ENCODE measurements at regions not wholly inside any gene's neighbourhood (a gene's known extent, or its start where the extent isn't known, plus 50 kb on each side); places are given as distances from the start of the nearest gene placed in this dataset.

DNA sequence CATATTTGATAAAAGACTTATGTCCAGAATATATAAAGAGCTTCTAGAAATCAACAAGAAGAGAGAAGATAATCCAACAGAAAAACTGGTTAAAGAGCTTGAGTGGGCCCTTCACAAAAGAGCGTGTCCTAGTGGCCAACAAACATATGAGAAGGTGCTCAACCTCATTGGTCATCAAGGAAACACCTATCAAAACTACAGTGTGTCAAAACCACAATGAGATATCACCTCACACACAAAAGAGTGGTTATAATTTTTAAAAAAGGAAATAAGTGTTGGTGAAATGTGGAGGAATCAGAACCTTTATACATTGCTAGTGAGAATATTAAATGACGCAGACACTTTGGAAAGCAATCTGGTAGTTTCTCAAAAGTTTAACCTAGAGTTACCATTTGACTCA is 68.4 kb upstream of the KLF13 start:
- Histone ChIP-seq H3K4me1 (peaks cover 15% of the 10 kb centered on the region), H3K27ac (no peak overlapping the region), H3K36me3 (no peaks in the 10 kb centered on the region), H3K9me3 (no peaks in the 10 kb centered on the region), H3K4me3 (no peak overlapping the region), H3K27me3 (ENCODE audit: low read depth) (no peaks in the 10 kb centered on the region)
- intact Hi-C loops (cut with DNase I) = no loop called here
- no peak for DNase-seq
- ATAC-seq = no peak
- TF ChIP-seq, protein P1, sequence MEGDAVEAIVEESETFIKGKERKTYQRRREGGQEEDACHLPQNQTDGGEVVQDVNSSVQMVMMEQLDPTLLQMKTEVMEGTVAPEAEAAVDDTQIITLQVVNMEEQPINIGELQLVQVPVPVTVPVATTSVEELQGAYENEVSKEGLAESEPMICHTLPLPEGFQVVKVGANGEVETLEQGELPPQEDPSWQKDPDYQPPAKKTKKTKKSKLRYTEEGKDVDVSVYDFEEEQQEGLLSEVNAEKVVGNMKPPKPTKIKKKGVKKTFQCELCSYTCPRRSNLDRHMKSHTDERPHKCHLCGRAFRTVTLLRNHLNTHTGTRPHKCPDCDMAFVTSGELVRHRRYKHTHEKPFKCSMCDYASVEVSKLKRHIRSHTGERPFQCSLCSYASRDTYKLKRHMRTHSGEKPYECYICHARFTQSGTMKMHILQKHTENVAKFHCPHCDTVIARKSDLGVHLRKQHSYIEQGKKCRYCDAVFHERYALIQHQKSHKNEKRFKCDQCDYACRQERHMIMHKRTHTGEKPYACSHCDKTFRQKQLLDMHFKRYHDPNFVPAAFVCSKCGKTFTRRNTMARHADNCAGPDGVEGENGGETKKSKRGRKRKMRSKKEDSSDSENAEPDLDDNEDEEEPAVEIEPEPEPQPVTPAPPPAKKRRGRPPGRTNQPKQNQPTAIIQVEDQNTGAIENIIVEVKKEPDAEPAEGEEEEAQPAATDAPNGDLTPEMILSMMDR (IDR thresholded peaks at IDR 0.05) = no peak

DNA sequence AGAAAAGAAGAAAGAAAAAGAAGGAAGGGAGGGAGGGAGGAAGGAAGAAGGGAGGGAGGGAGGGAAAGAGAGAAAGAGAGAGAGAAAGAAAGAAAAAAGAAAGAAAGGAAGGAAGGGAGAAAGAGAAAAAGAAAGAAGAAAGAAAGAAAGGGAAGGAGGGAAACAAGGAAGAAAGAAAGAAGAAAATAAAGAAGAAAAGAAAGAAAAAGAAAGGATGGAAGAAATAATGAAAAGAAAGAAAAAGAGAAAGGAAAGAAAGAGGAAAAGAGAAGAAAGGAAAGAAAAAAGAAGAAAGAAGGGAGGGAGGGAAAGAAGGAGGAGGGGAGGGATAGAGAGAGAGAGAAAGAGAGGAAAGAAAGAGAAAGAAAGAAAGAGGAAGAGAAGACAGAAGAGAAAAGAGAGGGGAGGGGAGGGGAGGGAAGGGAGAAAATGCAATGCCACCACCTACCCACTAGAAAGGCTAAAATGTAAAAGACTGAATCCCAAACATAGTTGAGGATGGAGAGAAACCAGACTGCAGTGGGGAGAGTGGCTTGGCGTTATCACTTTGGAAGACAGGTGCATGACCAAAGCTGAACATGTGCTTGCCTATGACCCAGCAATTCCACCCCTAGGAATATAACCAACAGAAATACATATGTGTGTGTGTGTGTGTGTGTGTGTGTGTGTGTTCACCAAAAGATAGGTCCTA is 66.9 kb upstream of the KLF13 start:
- Histone ChIP-seq H3K36me3 (no peaks in the 10 kb centered on the region), H3K27ac (no peak overlapping the region), H3K4me3 (no peak overlapping the region), H3K9me3 (no peaks in the 10 kb centered on the region), H3K4me1 (peaks cover 28% of the 10 kb centered on the region), H3K27me3 (ENCODE audit: low read depth) (no peaks in the 10 kb centered on the region)
- TF ChIP-seq, protein P1 (IDR thresholded peaks at IDR 0.05) = no peak
- intact Hi-C loops (cut with DNase I) = no loop called here
- DNase-seq = no peak
- ATAC-seq = no peak

DNA sequence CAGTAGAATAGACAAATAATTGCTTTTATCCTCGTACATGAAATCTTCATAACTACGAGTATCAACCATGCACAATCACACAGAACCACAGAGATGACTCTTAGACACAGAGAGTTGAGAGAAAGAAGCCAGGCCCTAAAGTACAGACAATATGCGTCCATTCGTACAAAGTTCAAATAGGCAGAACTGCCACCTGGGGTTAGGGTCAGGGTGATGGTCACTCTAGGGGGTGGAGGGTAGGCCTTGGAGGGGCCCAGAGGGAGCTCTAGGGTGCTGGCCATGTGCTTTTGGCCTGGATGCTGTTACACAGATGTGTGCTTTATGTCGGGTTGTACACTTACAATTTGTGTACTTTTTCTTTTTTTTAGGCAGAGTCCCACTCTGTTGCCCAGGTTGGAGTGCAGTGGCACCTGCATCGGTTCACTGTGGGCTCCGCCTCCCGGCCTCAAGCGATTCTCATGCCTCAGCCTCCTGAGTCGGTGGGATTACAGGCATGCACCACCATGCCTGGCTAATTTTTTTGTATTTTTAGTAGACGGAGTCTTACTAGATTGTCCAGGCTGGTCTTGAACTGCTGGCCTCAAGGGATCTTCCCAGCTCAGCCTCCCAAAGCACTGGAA is 65.9 kb upstream of the KLF13 start:
- H3K36me3 ChIP-seq = no peaks in the 10 kb centered on the region
- H3K4me3 ChIP-seq = no peak overlapping the region

DNA sequence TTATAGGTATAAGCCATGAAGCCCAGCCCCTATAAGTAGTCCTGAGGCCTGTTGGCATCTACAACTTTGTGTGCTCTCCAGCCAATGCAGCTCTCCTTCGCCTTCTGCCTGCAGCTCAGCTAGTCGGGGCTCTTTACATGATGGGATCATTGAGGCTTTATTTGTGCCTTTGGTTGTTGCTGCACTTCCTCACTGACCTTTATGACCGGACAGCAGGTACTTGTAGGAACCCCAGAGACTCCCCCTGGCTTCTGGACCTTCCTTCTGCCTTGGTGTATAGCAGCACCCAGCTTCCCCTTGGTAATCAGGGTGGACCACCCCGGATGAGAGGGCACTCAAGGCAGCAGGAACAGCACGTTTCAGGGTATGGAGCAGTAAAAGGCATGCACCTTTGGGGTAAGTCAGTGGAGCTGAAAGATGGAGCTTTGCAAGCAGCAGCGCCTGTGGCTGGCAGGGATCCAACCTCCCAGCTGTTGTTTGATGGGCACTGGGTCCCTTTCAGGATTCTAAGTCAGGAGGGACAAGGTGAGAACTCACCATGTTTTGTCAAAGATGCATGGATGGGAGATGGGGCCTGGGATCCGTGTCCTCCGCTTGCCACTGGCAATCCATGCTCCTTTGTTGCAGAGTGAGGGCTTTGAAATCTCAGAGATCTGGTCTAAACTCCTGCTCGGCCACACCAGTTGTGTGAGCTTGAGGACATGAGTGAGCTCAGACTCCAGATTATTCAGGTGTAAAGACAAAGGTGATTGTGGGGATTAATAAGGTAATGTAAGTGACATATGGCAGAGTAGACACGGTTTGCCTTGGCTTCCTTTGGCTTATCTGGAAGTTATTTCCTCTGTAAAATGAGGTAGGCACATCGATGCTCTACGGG is 65.1 kb upstream of the KLF13 start:
- no peak for ATAC-seq
- H3K4me1 ChIP-seq = peaks cover 30% of the 10 kb centered on the region
- no peaks in the 10 kb centered on the region for H3K9me3 ChIP-seq
- no peaks in the 10 kb centered on the region for H3K27me3 ChIP-seq (ENCODE audit: low read depth)
- H3K4me3 ChIP-seq = no peak overlapping the region
- no peaks in the 10 kb centered on the region for H3K36me3 ChIP-seq
- TF ChIP-seq, protein P1 (IDR thresholded peaks at IDR 0.05) = no peak
- intact Hi-C loops (cut with DNase I) = no loop called here
- no peak overlapping the region for H3K27ac ChIP-seq
- DNase-seq = no peak

More for the DNA sequence above, 65.9 kb upstream of the KLF13 start:
- TF ChIP-seq, protein P1 (IDR thresholded peaks at IDR 0.05) = no peak
- ATAC-seq (no peak), DNase-seq (no peak)
- peaks cover 33% of the 10 kb centered on the region for H3K4me1 ChIP-seq
- no peak overlapping the region for H3K27ac ChIP-seq
- intact Hi-C loops (cut with DNase I) = no loop called here
- H3K9me3 ChIP-seq = no peaks in the 10 kb centered on the region
- H3K27me3 ChIP-seq (ENCODE audit: low read depth) = no peaks in the 10 kb centered on the region

DNA sequence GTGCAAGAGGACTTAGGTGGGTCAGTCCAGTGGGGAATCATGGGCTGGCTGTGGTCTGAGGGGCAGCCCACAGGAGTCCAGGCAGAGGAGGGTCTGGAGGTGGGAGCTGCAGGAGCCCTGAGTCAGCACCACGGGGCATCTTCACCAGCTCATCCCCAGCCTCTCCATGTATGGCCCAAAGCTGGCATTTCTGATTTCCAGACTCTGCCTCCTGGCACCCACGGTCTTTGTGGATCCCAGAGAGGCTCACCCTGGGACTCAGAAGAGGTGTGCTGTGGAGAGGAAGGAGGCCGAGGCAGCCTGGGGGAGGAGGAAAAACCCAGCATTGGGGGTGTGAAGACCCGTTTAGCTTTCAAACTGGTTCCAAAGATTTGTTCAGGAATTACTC is 64.5 kb upstream of the KLF13 start:
- Histone ChIP-seq H3K4me1 (peaks cover 35% of the 10 kb centered on the region), H3K9me3 (no peaks in the 10 kb centered on the region), H3K27ac (no peak overlapping the region), H3K27me3 (ENCODE audit: low read depth) (no peaks in the 10 kb centered on the region), H3K36me3 (no peaks in the 10 kb centered on the region), H3K4me3 (no peak overlapping the region)
- ATAC-seq (no peak), DNase-seq (no peak)
- TF ChIP-seq, protein P1 (IDR thresholded peaks at IDR 0.05) = no peak
- intact Hi-C loops (cut with DNase I) = no loop called here

Data from lower lobe of right lung (tissue), 2 donors.